OCI-LY7 (cell line): ENCODE measurements at regions not wholly inside any gene's neighbourhood (a gene's known extent, or its start where the extent isn't known, plus 50 kb on each side); places are given as distances from the start of the nearest gene placed in this dataset.

ENCODE experiments used
- BruUV-seq: library from RNA; stranded (reverse); fragments of 400-500 nt; replicated peaks from 2 replicates; lab custom pipeline; 2021; lab: Mats Ljungman, UMichigan
- CTCF ChIA-PET: fragments of 300-600 bp; sonication (Branson Sonifier 250); formaldehyde crosslinking; loops from one replicate; lab custom pipeline; 2022; ENCODE audit warnings: antibody characterized with exemption; ENCODE audit not compliant: unreplicated experiment; lab: Charles Lee
- POLR2A ChIA-PET: fragments of 300-600 bp; sonication (Branson Sonifier 250); formaldehyde crosslinking; loops from one replicate; lab custom pipeline; 2022; ENCODE audit warnings: antibody characterized with exemption; lab: Charles Lee
- DNase-seq: peaks from one replicate; pipeline ENCODE4 v3.0.0-alpha.2; 2015; ENCODE audit warnings: low spot score
- H2AFZ ChIP-seq: fragments of 200-600 bp; sonication (generic), shearing (Covaris generic); 2 replicates; pipeline ENCODE4 v1.6.1; 2014; ENCODE audit warnings: mild to moderate bottlenecking, antibody characterized with exemption, low read length, moderate library complexity
- H3K27ac ChIP-seq: fragments of 200-600 bp; sonication (generic); 2 replicates; pipeline ENCODE4 v1.5.1; 2014; ENCODE audit warnings: mixed run types, low read depth, mild to moderate bottlenecking, moderate library complexity, low read length, inconsistent platforms; ENCODE audit not compliant: poor library complexity, severe bottlenecking
- H3K36me3 ChIP-seq: fragments of 200-600 bp; sonication (generic); 2 replicates; pipeline ENCODE4 v1.6.1; 2014; ENCODE audit warnings: mild to moderate bottlenecking, antibody characterized with exemption, low read length, moderate library complexity, mixed read lengths; ENCODE audit not compliant: insufficient read depth
- H3K4me1 ChIP-seq: fragments of 200-600 bp; sonication (generic); 2 replicates; pipeline ENCODE4 v1.5.1; 2014; ENCODE audit warnings: mild to moderate bottlenecking, low read length; ENCODE audit not compliant: insufficient read depth, poor library complexity, severe bottlenecking
- H3K4me2 ChIP-seq: fragments of 200-600 bp; sonication (generic); 2 replicates; pipeline ENCODE4 v1.6.1; 2014; ENCODE audit warnings: mild to moderate bottlenecking, low read length
- H3K4me3 ChIP-seq: fragments of 200-600 bp; sonication (generic); 2 replicates; pipeline ENCODE4 v1.5.1; 2014; ENCODE audit warnings: mild to moderate bottlenecking, low read depth, low read length; ENCODE audit not compliant: poor library complexity, severe bottlenecking
- H3K79me2 ChIP-seq: fragments of 200-600 bp; sonication (generic); 2 replicates; pipeline ENCODE4 v1.6.1; 2016; ENCODE audit warnings: low read depth, mild to moderate bottlenecking, low read length, moderate library complexity, mixed read lengths; ENCODE audit not compliant: insufficient read depth
- H3K9me2 ChIP-seq: fragments of 200-600 bp; sonication (generic); 2 replicates; pipeline ENCODE4 v1.6.1; 2016; ENCODE audit warnings: mild to moderate bottlenecking, low read length, mixed read lengths; ENCODE audit not compliant: insufficient read depth
- H3K9me3 ChIP-seq: fragments of 200-600 bp; sonication (generic); 2 replicates; pipeline ENCODE4 v1.6.1; 2014; ENCODE audit warnings: mild to moderate bottlenecking, mixed run types, low read length, mixed read lengths
- H4K20me1 ChIP-seq: fragments of 200-600 bp; sonication (generic); 2 replicates; pipeline ENCODE4 v1.6.1; 2014; ENCODE audit warnings: mild to moderate bottlenecking, antibody characterized with exemption, low read length, moderate library complexity, mixed read lengths; ENCODE audit not compliant: insufficient read depth
- CTCF ChIP-seq: fragments of 200-600 bp; sonication (generic); conservative IDR thresholded peaks from 2 replicates; pipeline ENCODE4 v1.5.1; 2014; ENCODE audit warnings: mild to moderate bottlenecking, antibody characterized with exemption, low read length, moderate library complexity, mixed read lengths
- EZH2phosphoT487 ChIP-seq: fragments of 200-600 bp; sonication (generic); IDR thresholded peaks from 2 replicates; pipeline ENCODE4 v1.6.1; 2018; ENCODE audit warnings: low read depth, borderline replicate concordance, mild to moderate bottlenecking, mixed run types, antibody characterized with exemption, low read length, moderate library complexity, mixed read lengths
- intact Hi-C: fragments of 100-400 bp; cut with micrococcal nuclease; formaldehyde crosslinking; loops from one replicate; pipeline ENCODE4 v1.10.0; 2022; ENCODE audit not compliant: unreplicated experiment

- intact Hi-C loops = no loop called here
- Histone ChIP-seq H3K4me1 (no peaks in the 10 kb centered on the region), H3K79me2 (no peaks in the 10 kb centered on the region), H3K9me2 (no peaks in the 10 kb centered on the region), H3K4me3 (no peak overlapping the region), H3K36me3 (no peaks in the 10 kb centered on the region), H3K27ac (no peak overlapping the region), H2AFZ (no peak overlapping the region), H4K20me1 (no peaks in the 10 kb centered on the region), H3K9me3 (no peaks in the 10 kb centered on the region), H3K4me2 (no peak overlapping the region)
- DNase-seq = no peak
- POLR2A ChIA-PET = no interaction called here
- no TSS peak for BruUV-seq
- CTCF ChIA-PET = no interaction called here
- TF ChIP-seq CTCF (no peak), EZH2phosphoT487 (no peak)
Measured at GRCh38 chr6:91415031-91415605, 828.2 kb upstream of the MAP3K7 start.

DNA sequence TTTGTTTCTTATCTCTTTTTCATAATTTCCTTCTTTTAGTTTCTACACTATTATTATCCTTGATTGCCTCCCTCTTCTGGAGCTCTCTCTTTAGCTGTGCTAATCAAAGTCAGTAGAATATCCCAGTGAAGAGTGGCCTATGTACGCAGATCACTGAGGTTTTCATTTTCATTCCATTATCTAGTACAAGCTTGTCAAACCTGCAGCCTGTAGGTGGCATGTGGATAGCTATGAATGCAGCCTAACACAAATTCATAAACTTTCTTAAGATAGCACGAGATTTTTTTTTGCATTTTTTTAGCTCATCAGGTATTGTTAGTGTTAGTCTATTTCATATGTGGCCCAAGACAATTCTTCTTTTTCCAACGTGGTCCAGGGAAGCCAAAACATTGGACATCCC, 825.7 kb upstream of the MAP3K7 start:
- no peak for DNase-seq

More for the DNA sequence above, 825.7 kb upstream of the MAP3K7 start:
- ChIA-PET POLR2A (no interaction called here), CTCF (no interaction called here)
- no peak overlapping the region for H3K4me2 ChIP-seq
- TF ChIP-seq EZH2phosphoT487 (no peak), CTCF (no peak)
- H3K27ac ChIP-seq = no peak overlapping the region
- H3K79me2 ChIP-seq = no peaks in the 10 kb centered on the region
- H4K20me1 ChIP-seq = no peaks in the 10 kb centered on the region
- intact Hi-C loops = no loop called here
- H3K9me2 ChIP-seq = no peaks in the 10 kb centered on the region
- H3K9me3 ChIP-seq = no peaks in the 10 kb centered on the region
- no peaks in the 10 kb centered on the region for H3K4me1 ChIP-seq
- no peak overlapping the region for H3K4me3 ChIP-seq
- BruUV-seq = no TSS peak
- no peaks in the 10 kb centered on the region for H3K36me3 ChIP-seq
- H2AFZ ChIP-seq = no peak overlapping the region
